ENCODE measurements at regions not wholly inside any gene's neighbourhood (a gene's known extent, or its start where the extent isn't known, plus 50 kb on each side); places are given as distances from the start of the nearest gene placed in this dataset.

DNA sequence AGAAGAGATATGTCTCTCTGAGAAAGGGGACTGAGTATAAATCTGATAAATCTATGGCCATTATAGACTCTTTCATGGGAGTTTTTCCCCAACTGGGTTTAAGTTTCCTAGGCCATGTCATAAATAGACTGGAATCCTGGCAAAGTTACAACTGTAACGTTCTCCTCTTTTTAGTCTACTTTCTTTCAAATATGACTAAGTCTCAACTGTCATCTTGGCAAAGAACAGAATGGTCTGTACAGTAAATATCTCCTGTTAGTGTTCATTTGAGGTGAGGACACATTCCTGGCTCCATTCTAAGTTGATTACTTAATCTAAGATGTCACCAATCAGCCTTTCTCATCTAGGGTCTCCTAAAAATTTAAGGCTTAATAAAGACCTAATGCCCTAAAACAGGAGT, 300.5 kb downstream of the BRINP2 start:
- TF ChIP-seq, protein P1, sequence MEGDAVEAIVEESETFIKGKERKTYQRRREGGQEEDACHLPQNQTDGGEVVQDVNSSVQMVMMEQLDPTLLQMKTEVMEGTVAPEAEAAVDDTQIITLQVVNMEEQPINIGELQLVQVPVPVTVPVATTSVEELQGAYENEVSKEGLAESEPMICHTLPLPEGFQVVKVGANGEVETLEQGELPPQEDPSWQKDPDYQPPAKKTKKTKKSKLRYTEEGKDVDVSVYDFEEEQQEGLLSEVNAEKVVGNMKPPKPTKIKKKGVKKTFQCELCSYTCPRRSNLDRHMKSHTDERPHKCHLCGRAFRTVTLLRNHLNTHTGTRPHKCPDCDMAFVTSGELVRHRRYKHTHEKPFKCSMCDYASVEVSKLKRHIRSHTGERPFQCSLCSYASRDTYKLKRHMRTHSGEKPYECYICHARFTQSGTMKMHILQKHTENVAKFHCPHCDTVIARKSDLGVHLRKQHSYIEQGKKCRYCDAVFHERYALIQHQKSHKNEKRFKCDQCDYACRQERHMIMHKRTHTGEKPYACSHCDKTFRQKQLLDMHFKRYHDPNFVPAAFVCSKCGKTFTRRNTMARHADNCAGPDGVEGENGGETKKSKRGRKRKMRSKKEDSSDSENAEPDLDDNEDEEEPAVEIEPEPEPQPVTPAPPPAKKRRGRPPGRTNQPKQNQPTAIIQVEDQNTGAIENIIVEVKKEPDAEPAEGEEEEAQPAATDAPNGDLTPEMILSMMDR (IDR thresholded peaks at IDR 0.05), result no peak
- no peak for TF ChIP-seq POLR2A (IDR thresholded peaks at IDR 0.05)

Measured in adrenal gland (tissue), 5 donors.